ENCODE measurements at regions not wholly inside any gene's neighbourhood (a gene's known extent, or its start where the extent isn't known, plus 50 kb on each side); places are given as distances from the start of the nearest gene placed in this dataset.

- TF ChIP-seq RELA (IDR thresholded peaks at IDR 0.05; ENCODE audit: borderline replicate concordance, partially characterized antibody) (no peak), SP1 (IDR thresholded peaks at IDR 0.05; ENCODE audit: low read depth, low read length) (no peak), CTCF (IDR thresholded peaks at IDR 0.05 in 2 of 3, conservative IDR thresholded peaks at IDR 0.05 in 1 of 3; ENCODE audit: control insufficient read depth in 2 of 3, extremely low read depth in 1 of 3, insufficient read depth in 1 of 3, low read depth in 3 of 3, low read length in 3 of 3) (no peak), KAT2A (conservative IDR thresholded peaks at IDR 0.05; ENCODE audit: control insufficient read depth, low read depth, low read length) (no peak), RAD21 (IDR thresholded peaks at IDR 0.05; ENCODE audit: insufficient read depth, low read depth, low read length) (no peak), POLR2A (IDR thresholded peaks at IDR 0.05; ENCODE audit: low read depth, low read length) (no peak), ESRRA (IDR thresholded peaks at IDR 0.05; ENCODE audit: low read length) (no peak), HDAC6 (IDR thresholded peaks at IDR 0.05; ENCODE audit: unreplicated experiment) (no peak), IKZF2 (IDR thresholded peaks at IDR 0.05) (no peak), SMC3 (IDR thresholded peaks at IDR 0.05; ENCODE audit: borderline replicate concordance, low read length) (no peak), ZNF24 (IDR thresholded peaks at IDR 0.05) (no peak), EP300 (IDR thresholded peaks at IDR 0.05; ENCODE audit: borderline replicate concordance in 1 of 2, control insufficient read depth in 1 of 2, low read depth in 2 of 2, low read length in 2 of 2) (no peak), USF1 (IDR thresholded peaks at IDR 0.05; ENCODE audit: borderline replicate concordance, extremely low read length, insufficient read depth, low read depth, low read length) (no peak), ZNF217 (IDR thresholded peaks at IDR 0.05) (no peak)
Observed at GRCh38 chr9:109863961-109864360, 84.0 kb downstream of the PALM2AKAP2 start.
